ENCODE measurements at regions not wholly inside any gene's neighbourhood (a gene's known extent, or its start where the extent isn't known, plus 50 kb on each side); places are given as distances from the start of the nearest gene placed in this dataset.

- RAD21 ChIA-PET (ENCODE audit: low non-redundant PET in 1 of 2, low total read pairs in 2 of 2, uncharacterized antibody in 2 of 2, unreplicated experiment in 2 of 2) = no interaction called here
- no peak for DNase-seq (ENCODE audit: low read depth, low spot score)
- Histone ChIP-seq H3K4me3 (replicated peaks in 1 of 2; ENCODE audit: low read depth in 1 of 2, low read length in 2 of 2) (no peak overlapping the region), H4K20me1 (ENCODE audit: insufficient read depth) (no peaks in the 10 kb centered on the region), H3K79me2 (ENCODE audit: insufficient read depth, low read length) (no peaks in the 10 kb centered on the region), H3K36me3 (ENCODE audit: control insufficient read depth in 1 of 2, insufficient read depth in 2 of 2, low read length in 2 of 2) (no peaks in the 10 kb centered on the region), H3K27ac (ENCODE audit: low read depth, low read length) (no peak overlapping the region), H3K9me2 (ENCODE audit: insufficient read depth) (no peaks in the 10 kb centered on the region), H3K9me3 (ENCODE audit: control insufficient read depth in 1 of 2, insufficient read depth in 1 of 2, low read depth in 1 of 2, low read length in 2 of 2) (no peaks in the 10 kb centered on the region), H3K9ac (ENCODE audit: low read length) (no peak overlapping the region), H3K4me2 (ENCODE audit: low read length) (no peak overlapping the region), H2AFZ (ENCODE audit: low read depth, low read length, poor library complexity, severe bottlenecking) (no peak overlapping the region), H3K27me3 (ENCODE audit: insufficient read depth, low read length) (peaks cover 5% of the 10 kb centered on the region; the same call in 1 of the 2 replicates), H3K4me1 (ENCODE audit: control insufficient read depth in 1 of 2, insufficient read depth in 2 of 2, low read length in 2 of 2) (no peaks in the 10 kb centered on the region)
- TF ChIP-seq SIN3A (IDR thresholded peaks at IDR 0.05; ENCODE audit: low read depth) (no peak), ZBTB33 (IDR thresholded peaks at IDR 0.05; ENCODE audit: extremely low read depth, insufficient replicate concordance, low read length) (no peak), REST (IDR thresholded peaks at IDR 0.05; ENCODE audit: low read depth) (no peak), ZFX (IDR thresholded peaks at IDR 0.05) (no peak), ATF3 (IDR thresholded peaks at IDR 0.05) (no peak), CBX3 (IDR thresholded peaks at IDR 0.05; ENCODE audit: low read depth) (no peak), POLR2AphosphoS5 (IDR thresholded peaks at IDR 0.05; ENCODE audit: low read depth, low read length) (no peak), RAD21 (IDR thresholded peaks at IDR 0.05; ENCODE audit: low read depth) (no peak), POLR2A (IDR thresholded peaks at IDR 0.05; ENCODE audit: borderline replicate concordance, extremely low read depth, insufficient read depth, insufficient read length) (no peak), EZH2 (IDR thresholded peaks at IDR 0.05) (no peak), EGR1 (IDR thresholded peaks at IDR 0.05; ENCODE audit: low read depth) (no peak), FOSL1 (IDR thresholded peaks at IDR 0.05; ENCODE audit: low read depth) (no peak)
- BruUV-seq (replicated peaks) = no TSS peak
- intact Hi-C loops (cut with micrococcal nuclease) = no loop called here
- no peak for ATAC-seq
- CTCF ChIA-PET = no interaction called here
- POLR2A ChIA-PET = no interaction called here
These were observed 74.4 kb upstream of the TMEM108 start for GRCh38 chr3:132963786-132964185.

All from HCT116 (cell line).